ENCODE measurements at regions not wholly inside any gene's neighbourhood (a gene's known extent, or its start where the extent isn't known, plus 50 kb on each side); places are given as distances from the start of the nearest gene placed in this dataset.

DNA sequence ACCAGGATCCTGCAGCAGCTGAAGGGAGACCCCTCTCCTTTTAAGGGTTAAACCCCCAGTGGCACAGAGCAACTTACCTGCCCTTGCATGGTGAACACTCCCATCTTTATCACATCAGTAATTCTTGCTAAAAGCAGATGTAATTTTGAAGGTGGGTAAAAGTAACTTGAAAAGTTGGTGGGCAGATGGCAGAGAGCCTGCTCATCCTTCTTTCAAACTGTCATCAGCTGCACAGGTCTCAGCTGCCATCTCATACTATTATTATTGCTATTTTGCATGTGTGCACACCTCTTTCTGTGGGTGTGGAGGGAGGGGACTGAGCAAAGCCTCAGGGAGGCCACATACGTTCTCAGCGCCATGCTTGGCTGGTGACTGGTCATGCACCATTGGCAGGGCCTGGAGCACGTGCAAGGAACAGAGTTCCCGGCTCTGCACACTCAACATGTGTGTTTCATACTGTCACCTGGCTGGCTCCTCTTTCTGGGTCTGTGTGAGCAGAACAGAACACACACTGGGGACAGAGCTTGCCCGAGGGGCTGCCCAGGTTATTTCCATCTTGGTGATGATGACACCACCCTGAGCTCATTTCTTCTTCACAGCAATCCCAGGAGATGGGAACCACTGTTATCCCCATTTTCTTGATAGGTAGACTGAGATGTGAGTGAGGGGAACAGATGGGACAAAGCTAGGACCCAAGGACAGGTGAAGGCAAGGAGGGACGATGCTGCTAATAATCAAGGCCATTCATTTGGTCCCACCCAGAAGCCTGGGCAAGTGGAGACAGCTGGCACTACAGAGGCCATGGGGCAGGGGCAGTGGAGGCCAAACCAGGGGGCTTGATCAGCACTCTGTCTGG, 95.8 kb upstream of the KLF13 start (continued):
- TF ChIP-seq ZBTB40 (IDR thresholded peaks at IDR 0.05; ENCODE audit: borderline replicate concordance) = no peak; the same call in 1 of the 2 replicates
- 0 out of 3 replicates have a peak, but pooled peaks of 1 of the 2 experiments have one; percentile 35 for TF ChIP-seq EGR1 (IDR thresholded peaks at IDR 0.05; ENCODE audit: borderline replicate concordance in 1 of 2, low read depth in 2 of 2, low read length in 2 of 2)
- no peak for TF ChIP-seq POLR2AphosphoS2 (IDR thresholded peaks at IDR 0.05; ENCODE audit: low read depth, low read length)
- TF ChIP-seq JUND (IDR thresholded peaks at IDR 0.05; ENCODE audit: low read depth, low read length) = no peak
- TF ChIP-seq SMARCA5 (IDR thresholded peaks at IDR 0.05) = peak; percentile 93
- TF ChIP-seq, protein P1, sequence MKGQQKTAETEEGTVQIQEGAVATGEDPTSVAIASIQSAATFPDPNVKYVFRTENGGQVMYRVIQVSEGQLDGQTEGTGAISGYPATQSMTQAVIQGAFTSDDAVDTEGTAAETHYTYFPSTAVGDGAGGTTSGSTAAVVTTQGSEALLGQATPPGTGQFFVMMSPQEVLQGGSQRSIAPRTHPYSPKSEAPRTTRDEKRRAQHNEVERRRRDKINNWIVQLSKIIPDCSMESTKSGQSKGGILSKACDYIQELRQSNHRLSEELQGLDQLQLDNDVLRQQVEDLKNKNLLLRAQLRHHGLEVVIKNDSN (IDR thresholded peaks at IDR 0.05; ENCODE audit: borderline replicate concordance, extremely low read length, insufficient read depth, low read depth, low read length) = peak; percentile 65
- TF ChIP-seq RFX5 (IDR thresholded peaks at IDR 0.05; ENCODE audit: low read depth, low read length) = no peak
- no peak for TF ChIP-seq PRDM15 (CRISPR knock-in tag; IDR thresholded peaks at IDR 0.05)
- no peak for TF ChIP-seq HCFC1 (IDR thresholded peaks at IDR 0.05; ENCODE audit: low read length)
- TF ChIP-seq BACH1 (IDR thresholded peaks at IDR 0.05; ENCODE audit: borderline replicate concordance) = peak; percentile 47; the same call in 1 of the 2 replicates
- TF ChIP-seq, protein P2, sequence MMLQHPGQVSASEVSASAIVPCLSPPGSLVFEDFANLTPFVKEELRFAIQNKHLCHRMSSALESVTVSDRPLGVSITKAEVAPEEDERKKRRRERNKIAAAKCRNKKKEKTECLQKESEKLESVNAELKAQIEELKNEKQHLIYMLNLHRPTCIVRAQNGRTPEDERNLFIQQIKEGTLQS (IDR thresholded peaks at IDR 0.05; ENCODE audit: borderline replicate concordance, extremely low read depth, low read depth, low read length) = no peak
- TF ChIP-seq HSF1 (IDR thresholded peaks at IDR 0.05; ENCODE audit: low read depth, low read length) = no peak
- TF ChIP-seq HDAC2 (IDR thresholded peaks at IDR 0.05) = no peak
- TF ChIP-seq, protein P3, sequence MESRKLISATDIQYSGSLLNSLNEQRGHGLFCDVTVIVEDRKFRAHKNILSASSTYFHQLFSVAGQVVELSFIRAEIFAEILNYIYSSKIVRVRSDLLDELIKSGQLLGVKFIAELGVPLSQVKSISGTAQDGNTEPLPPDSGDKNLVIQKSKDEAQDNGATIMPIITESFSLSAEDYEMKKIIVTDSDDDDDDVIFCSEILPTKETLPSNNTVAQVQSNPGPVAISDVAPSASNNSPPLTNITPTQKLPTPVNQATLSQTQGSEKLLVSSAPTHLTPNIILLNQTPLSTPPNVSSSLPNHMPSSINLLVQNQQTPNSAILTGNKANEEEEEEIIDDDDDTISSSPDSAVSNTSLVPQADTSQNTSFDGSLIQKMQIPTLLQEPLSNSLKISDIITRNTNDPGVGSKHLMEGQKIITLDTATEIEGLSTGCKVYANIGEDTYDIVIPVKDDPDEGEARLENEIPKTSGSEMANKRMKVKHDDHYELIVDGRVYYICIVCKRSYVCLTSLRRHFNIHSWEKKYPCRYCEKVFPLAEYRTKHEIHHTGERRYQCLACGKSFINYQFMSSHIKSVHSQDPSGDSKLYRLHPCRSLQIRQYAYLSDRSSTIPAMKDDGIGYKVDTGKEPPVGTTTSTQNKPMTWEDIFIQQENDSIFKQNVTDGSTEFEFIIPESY (IDR thresholded peaks at IDR 0.05) = no peak
- TF ChIP-seq BHLHE40 (IDR thresholded peaks at IDR 0.05; ENCODE audit: borderline replicate concordance in 1 of 2, low read depth in 2 of 2, low read length in 1 of 2) = peak; percentile 100
